Fibroblast of the aortic adventitia (primary cell): ENCODE measurements at regions not wholly inside any gene's neighbourhood (a gene's known extent, or its start where the extent isn't known, plus 50 kb on each side); places are given as distances from the start of the nearest gene placed in this dataset.
A peak's percentile ranks its signal among the peaks of the same experiment; 100 is the strongest.

Experiments
- DNase-seq: peaks from one replicate; pipeline ENCODE4 v3.0.0-alpha.2; 2010; ENCODE audit warnings: low read depth
- H3K4me3 ChIP-seq: 2 replicates; pipeline ENCODE4 v1.5.1; 2011; ENCODE audit warnings: low read depth, mild to moderate bottlenecking, control low read depth, low read length, moderate library complexity
- TF ChIP-seq, protein P1 (sequence below): IDR thresholded peaks from 2 replicates; pipeline ENCODE4 v1.5.1; 2011; ENCODE audit warnings: mild to moderate bottlenecking, low read length, control low read depth, inconsistent platforms; ENCODE audit not compliant: insufficient read depth

DNA sequence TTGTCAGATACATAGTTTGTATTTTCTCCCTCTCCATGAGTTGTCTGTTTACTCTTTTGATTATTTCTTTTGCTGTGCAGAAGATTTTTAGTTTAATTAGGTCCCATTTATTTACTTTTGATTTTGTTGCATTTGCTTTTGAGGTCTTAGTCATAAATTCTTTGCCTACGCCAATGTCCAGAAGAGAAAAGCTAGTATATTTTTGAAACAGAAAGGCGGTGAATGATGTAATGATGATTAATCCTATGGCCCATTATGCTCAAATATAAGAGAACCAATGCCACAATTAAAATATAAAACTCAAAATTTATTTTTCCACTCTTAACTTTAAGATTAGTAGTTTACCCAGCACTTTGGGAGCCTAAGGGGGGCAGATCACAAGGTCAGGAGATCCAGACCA lies 59.8 kb upstream of the SMIM36 start:
- DNase-seq: no peak
- TF ChIP-seq, protein P1, sequence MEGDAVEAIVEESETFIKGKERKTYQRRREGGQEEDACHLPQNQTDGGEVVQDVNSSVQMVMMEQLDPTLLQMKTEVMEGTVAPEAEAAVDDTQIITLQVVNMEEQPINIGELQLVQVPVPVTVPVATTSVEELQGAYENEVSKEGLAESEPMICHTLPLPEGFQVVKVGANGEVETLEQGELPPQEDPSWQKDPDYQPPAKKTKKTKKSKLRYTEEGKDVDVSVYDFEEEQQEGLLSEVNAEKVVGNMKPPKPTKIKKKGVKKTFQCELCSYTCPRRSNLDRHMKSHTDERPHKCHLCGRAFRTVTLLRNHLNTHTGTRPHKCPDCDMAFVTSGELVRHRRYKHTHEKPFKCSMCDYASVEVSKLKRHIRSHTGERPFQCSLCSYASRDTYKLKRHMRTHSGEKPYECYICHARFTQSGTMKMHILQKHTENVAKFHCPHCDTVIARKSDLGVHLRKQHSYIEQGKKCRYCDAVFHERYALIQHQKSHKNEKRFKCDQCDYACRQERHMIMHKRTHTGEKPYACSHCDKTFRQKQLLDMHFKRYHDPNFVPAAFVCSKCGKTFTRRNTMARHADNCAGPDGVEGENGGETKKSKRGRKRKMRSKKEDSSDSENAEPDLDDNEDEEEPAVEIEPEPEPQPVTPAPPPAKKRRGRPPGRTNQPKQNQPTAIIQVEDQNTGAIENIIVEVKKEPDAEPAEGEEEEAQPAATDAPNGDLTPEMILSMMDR: no peak

DNA sequence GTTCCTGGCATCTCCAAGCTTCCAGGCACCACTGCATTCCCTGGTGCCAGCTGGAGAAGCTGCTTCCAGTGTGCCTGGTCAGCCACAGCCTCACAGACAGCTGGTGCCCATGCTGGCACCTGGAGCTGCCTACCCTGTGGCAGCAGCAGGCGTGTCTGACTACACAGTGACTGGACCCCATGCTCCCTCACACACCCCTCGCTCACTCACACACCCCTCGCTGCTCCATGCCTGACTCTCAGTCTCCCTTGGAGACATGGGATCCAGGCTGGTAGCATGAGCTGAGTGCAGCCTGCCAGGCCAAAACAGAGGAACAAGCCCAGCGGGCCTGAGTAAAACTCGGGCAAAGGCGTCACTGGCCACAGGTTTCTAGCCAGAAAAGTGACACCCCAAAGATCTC lies 59.1 kb upstream of the SMIM36 start:
- H3K4me3 ChIP-seq: no peak overlapping the region
- TF ChIP-seq, protein P1: no peak
- no peak for DNase-seq

More for the DNA sequence above, 59.8 kb upstream of the SMIM36 start:
- H3K4me3 ChIP-seq: no peak overlapping the region

DNA sequence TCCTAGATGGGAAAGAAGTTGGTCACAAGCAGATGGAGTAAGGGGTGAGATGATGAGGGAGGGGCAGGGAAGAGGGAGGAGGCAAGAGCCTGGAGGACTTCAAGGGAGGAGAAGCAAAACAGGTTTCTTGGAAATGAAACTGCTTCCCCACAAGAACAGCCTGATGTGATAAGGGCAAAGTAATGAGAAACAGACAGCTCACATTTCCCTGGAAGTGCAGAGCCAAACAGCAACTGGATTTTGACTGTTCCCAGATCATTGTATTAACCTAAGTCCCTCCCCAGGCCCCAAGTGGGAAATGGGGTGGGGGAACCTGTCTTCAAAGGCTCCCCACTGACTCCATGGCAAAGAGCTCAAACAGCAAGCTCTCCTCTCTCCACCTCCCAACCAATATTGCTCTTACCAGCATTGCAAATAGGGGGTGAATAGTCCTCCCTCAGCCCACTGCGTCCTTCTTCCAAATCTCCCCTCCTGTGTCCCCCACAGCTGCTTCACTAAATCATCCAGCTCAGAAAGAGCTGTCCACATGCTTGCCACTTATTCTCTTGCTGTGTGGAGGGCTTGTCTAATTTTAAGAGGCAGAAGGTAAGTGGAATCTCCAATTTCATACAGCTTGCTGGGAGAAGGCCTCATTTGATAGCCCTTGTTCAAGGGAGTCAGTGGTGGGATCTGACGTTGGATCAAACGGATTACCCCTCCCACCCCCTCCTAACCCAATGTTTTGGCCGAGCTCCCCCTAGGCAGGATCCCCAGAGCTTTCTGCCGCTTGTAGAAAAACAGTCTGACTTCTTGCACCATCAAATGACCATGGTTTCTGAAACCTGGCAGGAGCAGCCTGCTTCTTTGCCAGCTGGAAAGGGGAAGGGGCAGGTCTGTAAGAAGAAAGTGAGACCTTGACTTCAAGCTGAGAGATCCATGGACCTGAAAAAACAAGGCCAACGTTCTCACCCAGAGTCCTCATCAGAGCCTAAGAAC lies 56.3 kb upstream of the SMIM36 start:
- peak; percentile 82 for DNase-seq
- TF ChIP-seq, protein P1: no peak
- no peak overlapping the region for H3K4me3 ChIP-seq

DNA sequence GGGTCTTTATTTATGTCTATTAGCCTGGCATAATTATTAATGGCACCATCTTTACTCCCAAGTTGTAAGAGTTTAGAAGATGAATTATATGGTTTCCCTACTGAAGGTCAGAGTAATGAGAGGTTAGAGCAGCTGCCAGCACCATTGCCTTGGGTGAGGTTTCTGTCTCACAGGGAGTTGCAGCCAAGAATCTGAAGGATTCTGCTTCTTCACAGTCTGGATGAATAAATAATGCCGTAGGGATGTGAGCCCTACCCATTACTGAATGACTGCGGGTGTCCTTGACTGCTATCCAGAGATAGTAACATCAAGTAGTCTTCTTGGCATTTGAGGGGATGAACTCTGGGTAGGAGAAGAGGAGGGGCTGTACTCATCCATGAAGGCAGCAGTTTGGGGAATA lies 52.8 kb upstream of the SMIM36 start:
- peak; percentile 51 for DNase-seq
- H3K4me3 ChIP-seq: no peak overlapping the region
- TF ChIP-seq, protein P1: no peak

DNA sequence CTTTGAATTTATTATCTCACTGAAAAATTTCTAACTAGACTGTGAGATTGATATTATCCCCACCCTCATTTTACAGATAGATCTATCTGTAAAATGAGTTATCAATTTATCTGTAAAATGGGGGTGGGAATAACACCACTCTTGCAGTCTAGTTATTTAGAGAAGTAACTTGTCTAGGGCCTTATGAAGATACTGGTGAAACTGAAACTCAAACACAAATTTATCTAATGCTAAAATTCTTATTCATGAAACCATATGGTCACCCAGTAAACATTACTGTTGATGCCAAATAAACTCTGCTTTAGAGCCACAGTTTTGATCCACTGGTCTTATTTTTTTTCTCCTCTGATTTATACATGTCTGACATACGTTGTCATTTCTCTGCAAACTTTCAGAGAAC lies 52.1 kb upstream of the SMIM36 start:
- TF ChIP-seq, protein P1: no peak
- H3K4me3 ChIP-seq: no peak overlapping the region
- DNase-seq: no peak

DNA sequence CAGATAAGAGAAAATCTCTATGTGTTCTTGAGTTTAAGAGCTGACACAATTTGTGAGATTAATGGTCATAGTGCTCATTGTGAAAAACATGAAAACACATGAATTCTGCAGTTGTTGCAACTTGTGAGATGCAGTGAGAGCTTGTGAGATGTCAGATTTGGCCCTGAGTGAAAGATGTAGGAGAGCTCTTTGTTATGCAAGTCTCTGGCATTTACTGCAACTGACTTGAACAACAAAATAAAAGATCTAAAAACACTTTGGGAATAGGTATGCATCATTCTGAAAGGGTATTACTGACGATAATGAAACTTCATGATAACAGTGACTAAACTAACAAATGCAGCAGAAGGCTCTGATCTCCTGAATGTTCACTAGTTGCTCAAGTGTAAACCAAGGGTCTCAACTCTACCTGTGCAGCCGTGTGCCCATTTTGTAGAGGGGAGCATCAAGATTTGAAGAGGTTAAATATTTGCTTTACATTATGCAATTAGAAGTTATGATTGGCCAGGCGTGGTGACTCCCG lies 50.8 kb upstream of the SMIM36 start:
- DNase-seq: no peak
- no peak overlapping the region for H3K4me3 ChIP-seq
- TF ChIP-seq, protein P1: no peak
